ENCODE measurements at regions not wholly inside any gene's neighbourhood (a gene's known extent, or its start where the extent isn't known, plus 50 kb on each side); places are given as distances from the start of the nearest gene placed in this dataset.

DNA sequence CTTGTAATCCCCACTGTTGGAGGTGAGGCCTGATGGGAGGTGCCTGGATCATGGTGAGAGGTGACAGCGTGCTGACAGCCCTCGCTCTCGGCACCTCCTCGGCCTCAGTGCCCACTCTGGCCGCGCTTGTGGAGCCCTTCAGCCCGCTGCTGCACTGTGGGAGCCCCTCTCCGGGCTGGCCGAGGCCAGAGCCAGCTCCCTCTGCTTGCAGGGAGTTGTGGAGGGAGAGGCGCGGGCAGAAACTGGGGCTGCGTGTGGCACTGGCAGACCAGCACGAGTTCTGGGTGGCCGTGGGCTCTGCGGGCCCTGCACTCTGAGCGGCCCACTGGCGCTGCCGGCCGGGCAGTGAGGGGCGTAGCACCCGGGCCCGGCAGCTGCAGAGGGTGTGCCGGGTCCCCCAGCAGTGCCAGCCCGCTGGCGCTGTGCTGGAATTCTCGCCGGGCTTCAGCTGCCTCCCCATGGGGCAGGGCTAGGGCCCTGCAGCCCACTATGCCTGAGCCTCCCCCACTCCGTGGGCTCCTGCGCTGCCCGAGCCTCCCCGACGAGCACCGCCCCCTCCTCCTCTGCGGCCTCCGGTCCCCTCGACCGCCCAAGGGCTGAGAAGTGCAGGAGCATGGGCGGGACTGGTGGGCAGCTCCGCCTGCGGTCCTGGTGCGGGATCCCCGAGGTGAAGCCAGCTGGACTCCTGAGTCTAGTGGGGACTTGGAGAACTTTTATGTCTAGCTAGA, 197.1 kb downstream of the SPP2 start:
- DNase-seq (ENCODE audit: low spot score), result no peak

DNA sequence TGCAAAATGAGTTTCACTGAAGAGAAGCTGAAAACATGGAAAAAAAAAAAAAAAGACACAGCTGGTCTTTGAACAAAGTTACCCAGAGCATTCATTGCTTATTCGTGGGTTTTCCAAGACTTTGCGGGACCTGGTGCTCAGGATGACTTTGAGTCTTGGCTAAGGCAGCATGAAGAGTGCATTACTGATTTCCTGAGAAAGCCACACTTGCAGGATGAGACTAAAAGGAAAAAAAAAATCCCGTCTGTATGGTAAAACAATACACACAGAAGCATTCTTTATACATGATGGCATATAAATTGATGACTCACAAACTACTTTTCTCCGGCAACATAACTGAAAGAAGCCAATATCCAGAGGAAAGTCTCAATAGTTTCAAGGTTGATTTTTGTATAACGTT, 195.4 kb downstream of the SPP2 start:
- no peak for DNase-seq (ENCODE audit: low spot score)

DNA sequence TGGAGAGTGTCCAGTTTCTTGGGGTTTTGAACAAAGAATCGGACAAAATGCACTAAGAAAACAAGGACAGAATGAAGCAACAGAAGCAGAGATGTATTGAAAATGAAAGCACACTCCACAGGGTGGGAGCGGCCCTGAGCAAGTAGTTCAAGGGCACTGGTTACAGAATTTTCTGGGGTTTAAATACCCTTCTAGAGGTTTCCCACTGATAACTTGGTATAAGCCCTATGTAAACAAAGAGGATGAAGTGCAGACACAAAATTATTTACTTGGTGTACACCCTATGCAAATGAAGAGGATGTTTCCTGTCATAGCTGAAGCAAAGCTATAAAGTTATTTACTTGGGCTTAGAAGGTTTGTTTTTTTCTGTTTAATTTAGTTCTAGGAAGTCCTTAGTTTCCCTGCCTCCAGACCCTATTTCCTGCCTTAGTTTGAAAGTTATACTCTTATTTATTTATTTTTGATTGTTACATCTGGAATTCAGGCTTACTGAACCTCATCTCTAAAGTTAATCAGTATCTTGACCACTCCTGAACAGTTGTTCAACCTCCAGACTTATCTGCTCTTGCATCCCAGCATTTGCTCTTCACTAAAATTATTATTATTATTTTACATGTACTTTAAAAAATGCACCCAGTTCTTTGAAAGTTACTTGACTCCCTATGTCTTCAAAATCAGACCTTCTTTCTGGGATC, 193.5 kb downstream of the SPP2 start:
- no peak for DNase-seq (ENCODE audit: low spot score)

DNA sequence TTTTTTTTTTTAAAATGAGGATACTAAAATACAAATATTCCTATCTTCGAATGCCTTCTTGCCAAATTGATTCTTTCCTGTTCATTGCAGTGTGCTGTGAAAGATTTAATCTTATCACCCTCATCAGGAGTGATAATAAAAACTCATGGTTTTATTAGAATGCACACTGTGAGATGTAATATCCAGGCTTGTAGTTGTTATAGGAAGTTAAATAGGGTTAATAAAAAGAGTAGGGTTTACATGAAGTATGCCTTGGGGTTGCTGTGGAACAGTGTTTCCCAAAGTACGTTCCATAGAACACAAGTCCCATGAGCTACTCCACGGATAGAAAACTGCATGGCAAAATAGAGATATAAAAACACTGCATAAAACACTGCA, 191.9 kb downstream of the SPP2 start:
- no peak for DNase-seq (ENCODE audit: low spot score)

DNA sequence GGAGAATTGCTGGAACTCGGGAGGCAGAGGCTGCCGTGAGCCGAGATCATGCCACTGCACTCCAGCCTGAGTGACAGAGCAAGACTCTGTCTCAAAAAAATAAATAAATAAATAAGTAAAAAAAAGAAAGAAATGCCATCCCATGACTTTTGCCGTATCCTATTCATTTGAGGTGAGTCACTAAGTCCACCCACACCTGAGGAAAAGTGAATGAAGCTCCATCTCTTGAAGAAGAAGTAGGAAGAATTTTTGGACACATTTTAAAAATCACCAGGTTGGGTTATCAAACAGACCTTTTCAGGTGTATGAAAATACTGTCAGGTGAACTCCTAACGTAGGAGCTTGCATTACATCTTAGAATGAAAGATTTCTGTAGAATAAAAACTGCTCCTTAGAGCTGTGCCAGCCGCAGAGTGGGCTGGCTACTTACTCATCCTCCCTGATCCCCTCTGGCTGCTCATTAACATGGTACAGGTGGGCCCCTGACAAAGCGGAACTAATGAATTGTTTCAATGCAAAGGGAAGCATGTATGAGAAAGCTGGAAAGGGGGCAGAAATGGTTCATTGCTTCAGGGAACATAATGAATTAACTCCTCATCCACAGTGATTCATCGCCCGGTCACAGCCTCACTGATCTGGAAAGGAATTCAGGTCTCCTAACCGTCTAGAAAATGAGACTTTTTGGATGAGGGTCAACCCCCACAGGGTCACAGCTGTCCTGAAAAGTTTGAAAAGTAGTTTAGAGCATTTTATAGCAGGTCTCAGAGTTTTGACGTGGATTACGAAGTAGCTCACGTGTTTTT, 191.4 kb downstream of the SPP2 start:
- no peak for DNase-seq (ENCODE audit: low spot score)

DNA sequence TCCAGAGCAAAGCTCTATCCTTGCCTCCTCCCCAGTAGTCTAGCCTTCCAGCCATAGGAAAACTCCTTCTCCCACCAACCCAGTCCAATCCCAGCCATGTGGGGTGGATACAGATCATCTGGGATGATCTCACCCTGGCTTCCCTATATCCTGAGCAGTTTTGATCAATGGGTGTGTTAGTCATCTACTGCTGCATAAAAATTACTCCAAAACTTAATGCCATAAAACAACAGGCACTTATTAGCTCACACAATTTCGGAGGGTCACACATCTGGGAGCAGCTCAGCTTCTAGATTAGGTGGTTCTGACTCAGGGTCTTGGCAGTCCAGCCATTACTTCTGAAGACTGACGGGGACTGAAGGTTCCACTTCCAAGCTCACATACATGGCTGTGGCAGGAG, 190.4 kb downstream of the SPP2 start:
- DNase-seq (ENCODE audit: low spot score), result no peak

DNA sequence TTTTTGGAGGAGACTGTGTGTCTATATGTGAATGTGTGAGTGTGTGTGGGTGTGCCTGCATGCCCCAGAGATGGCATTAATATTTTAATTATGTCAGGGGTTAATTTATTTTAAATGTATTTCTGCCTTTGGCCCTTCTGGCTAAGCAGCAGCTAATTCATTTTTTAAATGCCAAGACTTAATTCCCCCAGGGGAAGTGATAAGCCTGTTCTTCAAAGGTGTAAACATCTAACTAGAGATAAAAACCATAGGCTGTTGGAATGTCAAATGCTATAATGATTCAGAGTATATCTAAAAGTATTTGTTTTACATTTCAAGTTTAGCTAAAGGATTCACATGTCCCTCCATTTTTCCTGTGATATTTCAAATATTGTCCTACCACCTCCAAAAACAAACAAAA, 184.7 kb downstream of the SPP2 start:
- no peak for DNase-seq (ENCODE audit: low spot score)

DNA sequence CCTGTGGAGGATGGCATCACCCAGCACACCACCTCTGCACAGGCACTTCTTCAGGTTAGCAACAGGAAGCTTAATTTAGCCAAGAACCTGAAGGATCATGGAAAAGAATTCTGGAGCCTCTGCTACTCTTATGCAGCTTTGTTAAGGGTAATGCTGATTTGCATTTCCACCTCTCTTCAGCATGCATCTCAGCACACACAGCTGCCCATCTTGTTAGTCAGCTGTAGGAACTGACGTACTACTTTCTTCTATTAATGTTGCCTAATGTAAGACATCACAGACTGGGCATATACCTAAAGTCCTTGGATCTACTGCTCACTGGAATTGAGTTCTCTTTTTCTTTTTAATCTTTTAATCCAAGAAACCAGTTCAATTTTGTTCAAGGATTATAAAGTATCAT, 181.0 kb downstream of the SPP2 start:
- no peak for DNase-seq (ENCODE audit: low spot score)

DNA sequence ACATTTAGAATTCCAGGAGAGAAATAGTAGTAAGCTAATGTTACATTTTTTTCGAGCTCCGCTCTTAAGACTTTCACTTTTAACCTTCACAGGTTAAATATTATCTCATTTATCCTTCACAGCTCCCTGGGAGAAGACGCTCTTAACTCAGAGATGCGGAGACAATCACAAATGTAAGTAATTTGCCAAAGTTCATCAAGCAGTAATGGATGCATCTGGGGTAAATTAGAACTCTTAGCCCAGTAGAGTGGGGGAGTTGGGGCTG, 168.5 kb downstream of the SPP2 start:
- DNase-seq (ENCODE audit: low spot score), result no peak

DNA sequence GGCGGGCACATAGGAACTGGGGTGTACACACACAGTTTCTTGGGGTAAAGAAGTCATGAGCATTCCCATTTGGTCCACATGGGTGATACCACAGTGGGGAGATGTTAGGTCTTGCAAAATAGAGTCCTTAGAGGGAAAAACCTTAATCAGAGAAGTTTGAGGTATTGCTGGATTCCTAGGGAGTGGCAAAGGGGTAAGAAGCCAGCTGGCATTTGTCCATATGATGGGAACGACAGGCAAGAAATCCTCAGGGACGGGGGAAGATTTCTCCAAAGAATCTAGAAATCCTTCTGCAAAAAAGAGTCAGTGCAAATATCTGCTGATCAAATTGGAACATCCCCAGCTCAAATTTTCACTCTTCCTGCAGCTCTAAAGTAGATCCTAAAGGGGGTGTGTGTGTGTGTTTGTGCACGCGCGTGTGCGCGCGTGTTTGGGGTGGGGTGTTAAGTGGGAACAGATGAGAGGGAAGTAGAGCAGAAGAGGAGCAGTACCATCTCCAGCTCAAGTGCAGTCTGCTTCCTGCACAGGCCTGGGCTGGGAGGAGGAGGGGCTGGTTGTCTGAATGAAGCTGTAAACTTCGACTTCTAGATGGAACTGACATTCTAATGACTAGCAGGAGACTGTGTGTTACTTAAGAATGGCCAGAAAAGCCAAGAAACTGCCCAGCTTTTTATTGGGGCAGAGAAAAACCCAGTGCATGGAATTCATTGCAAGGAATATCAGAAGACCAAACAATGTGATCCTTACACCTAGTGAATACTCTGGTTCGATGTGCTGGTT, 168.0 kb downstream of the SPP2 start:
- no peak for DNase-seq (ENCODE audit: low spot score)

DNA sequence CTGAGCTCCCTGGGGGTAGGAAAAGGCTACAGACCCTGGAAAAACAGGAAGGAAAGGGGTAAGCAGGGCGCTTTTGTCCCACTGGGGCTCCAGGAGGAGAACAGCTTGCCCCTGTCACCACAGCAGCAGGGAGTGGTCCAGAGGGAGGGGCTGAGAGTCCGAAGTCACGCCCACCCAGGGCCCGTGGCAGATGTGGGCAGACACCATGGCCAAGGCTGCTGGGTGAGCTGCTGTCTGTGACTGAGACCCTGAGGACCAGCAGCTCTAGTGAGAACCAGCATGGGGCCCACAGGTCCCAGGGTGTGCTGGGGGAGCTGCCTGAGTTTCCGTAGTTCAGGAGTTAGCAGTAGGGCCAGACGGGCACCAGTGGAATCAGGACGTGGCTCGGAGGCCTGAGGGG, 162.0 kb downstream of the SPP2 start:
- no peak for DNase-seq (ENCODE audit: low spot score)

DNA sequence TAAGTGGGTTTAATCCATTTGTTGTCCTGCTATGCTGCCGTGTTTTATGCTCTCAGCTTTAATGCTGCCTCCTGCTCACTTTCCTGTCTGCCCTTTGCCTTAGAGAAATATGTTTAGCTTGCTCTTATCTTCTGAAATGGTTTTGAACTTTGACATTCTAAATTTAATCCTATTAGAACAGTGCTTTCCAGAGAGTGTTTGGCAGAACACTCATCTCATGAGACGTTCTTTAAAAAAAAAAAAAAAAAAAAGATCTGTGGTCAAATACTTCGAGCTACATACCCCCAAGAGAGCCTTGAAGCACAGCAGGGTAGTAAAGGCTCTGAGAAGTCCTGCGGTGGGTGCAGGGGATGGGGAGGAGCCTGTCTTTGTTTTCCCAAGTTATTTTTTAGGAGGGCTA, 161.3 kb downstream of the SPP2 start:
- no peak for DNase-seq (ENCODE audit: low spot score)

DNA sequence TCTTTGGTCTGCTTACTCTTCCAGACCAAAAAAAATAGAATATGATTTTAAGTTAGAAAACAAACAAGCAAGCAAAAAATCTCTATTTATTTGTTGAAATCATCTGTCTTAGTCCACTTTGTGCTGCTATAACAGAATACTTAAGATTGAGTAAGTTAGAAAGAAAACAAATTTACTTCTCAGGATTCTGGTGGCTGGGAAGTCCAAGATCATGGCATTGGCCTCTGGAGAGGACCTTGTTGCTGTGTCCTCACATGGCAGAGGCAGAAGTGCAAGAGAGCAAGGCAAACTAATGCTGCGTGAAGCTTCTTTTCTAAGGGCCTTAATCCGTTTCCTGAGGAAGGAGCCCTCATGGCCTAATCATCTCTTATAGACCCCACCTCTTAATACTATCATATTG, 156.2 kb downstream of the SPP2 start:
- DNase-seq (ENCODE audit: low spot score), result no peak

DNA sequence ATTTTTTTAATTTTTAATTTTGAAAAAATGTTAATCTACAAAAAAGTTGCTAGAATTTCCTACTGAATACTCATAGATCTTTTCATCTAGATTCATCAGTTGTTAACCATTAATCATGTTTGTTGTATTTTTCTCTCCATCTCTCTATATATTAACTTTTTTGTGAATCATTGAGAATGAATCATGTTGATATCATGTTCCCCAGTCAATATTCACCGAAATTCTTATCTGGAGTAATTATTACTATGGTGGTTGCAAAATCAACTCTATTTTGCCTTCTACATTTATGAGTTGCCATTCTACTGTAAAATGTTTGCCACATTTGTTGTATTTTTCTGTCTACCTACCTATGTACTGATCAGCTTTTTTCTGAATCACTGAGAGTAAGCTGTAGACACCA, 154.0 kb downstream of the SPP2 start:
- DNase-seq (ENCODE audit: low spot score), result no peak

DNA sequence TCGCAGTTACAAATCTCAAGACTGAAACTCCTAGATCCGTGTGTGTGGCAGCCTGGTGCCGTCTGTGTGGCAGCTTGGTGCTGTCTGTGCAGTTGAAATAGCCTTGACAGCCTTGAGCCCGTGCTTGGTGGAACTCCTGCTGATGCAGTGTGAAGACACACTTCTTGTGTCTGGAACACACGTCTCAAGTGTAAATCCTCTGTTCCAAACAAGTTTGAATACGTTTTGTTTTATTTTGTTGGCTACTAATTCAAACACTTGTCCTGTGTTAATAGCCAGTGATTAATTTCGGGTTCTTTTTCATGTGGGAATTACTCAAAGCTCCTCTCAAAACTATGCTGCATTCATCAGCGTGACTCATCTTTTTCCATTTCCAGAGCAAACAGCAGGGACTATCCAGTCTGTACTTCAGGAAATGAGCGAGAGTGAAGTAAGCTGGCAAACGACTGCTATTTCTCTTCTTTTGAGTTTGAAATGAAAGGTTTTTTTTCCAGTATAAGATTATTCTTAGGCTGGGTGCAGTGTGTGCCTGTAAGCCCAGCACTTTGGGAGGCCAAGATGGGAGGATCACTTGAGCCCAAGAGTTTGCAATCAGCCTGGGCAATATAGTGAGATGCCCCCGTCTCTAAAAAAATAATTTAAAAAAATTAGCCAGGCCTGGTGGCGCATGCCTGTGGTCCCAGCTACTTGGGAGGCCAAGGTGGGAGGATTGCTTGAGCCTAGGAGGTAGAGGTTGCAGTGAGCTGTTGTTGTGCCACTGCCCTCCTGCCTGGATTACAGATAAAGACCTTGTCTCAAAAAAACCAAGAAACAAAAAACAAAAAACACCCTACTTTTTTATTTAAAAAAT, 152.9 kb downstream of the SPP2 start:
- no peak for DNase-seq (ENCODE audit: low spot score)

DNA sequence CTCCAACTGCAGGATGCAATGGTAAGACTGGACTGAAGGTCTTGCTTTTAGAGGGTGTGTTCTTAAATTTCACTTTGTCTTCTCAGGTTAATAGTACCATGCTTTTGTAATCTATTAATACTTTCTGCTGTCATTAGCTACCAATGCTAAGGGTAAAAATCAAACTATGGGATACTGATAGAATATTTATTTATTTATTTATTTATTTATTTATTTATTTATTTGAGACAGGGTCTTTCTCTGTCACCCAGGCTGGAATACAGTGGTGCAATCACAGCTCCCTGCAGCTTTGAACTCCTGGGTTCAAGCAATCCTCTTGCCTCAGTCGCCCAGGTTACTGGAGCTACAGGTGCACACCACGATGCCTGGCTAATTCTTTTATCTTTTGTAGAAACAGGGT, 152.1 kb downstream of the SPP2 start:
- no peak for DNase-seq (ENCODE audit: low spot score)

DNA sequence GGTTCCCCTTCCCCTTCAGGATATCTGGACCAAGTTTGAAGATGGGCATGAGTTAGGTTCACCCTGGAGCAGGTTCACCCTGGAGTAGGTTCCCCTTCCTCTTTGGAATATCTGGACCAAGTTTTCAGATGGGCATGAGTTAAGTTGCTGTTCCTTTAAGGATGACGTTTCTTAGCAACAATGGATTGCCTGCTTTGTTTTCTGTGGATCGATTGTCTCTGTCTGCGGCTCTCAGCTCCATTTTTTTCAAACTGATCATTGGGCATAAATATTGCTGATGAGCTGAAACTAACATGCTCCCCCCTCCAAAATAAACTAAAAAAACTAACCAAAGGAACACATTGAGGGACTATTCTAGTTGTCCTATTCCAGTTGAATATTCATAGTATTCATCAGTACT, 149.5 kb downstream of the SPP2 start:
- no peak for DNase-seq (ENCODE audit: low spot score)

DNA sequence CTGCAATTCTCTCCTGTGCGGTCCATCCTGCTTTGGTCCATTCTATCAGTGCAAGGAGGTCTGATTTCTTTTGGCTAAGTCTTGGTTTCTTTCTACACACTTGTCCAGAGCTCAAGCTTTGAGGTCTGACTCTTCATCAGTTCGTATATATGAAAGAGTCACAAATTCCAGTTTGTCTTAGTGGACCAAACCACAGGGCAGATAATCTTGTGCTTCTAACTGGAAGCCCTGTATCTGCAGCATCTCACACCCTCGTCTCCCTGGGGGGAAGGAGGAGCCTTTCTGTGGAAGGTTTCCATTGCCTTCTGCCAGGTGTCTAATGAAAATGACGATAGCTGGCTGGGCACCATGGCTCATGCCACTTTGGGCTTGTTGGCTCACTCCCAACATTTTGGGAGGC, 148.5 kb downstream of the SPP2 start:
- no peak for DNase-seq (ENCODE audit: low spot score)

DNA sequence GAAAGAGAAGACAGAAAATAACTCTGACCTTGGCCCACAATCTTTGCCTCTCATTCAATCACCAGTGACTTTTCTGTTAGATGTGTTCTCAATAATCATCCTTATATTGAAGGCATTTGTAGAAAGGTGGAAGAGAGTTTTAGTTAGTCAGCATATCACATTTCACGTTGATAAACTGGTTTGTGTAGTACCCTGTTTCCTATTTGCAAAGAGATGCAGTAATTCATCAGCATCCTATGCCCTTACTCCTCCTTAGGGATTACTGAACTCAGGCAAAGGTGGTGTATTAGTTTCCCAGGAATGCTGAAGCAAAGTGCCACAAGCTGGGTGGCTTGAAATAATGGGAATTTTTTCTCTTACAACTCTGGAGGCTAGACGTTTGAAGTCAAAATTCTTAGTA, 145.0 kb downstream of the SPP2 start:
- DNase-seq (ENCODE audit: low spot score), result no peak

DNA sequence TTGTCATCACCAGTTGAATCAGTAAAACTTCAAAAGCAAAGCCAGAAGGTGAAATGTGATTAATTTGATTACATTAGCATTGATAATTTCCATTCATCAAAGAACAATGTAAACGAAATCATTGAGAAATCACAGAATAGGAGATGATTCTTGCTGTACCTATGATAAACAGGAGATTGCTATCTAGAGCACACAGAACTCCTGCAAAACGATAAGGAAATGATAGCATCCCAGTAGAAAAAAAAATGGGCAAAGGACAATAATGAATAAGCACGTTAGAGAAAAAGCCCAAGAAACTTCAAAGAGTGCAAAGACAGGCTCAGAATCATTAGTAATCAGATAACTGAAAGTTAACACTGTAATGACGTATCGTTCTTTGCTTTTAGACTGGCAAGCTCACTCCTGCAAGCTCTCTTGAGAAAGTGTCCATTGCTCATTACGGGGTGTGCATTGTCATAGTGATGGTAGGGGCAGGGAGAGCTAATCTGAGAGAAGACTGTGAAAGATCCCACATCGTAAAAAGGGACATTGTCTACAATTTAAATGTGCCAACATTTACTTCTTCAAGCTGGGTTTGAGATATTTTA, 143.6 kb downstream of the SPP2 start:
- no peak for DNase-seq (ENCODE audit: low spot score)

DNA sequence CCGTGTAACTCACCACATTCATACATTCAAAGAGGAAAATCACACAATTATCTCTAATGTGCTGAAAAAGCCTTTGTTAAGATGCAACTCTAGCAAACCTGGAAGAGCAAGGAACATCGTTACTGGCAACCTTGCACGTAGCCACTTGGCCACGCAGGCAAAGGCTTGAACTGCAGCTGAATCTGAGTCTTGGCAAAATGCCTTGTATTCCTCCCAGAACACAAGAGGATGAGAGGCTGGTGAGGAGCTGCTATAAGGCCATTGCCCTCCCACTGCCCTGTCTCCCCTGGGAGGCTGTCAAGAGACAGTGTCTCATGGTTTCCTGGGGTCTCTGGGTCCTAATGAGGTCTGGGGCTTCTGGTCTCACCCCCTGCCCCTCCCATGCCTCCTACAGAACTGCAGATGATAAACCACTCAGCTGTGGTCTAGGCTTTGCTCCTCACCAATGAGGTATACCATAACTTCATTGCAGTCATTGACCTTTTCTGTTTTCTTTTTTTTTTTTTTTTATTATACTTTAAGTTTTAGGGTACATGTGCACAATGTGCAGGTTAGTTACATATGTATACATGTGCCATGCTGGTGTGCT, 141.4 kb downstream of the SPP2 start:
- DNase-seq (ENCODE audit: low spot score), result no peak
